Neural cell (in vitro differentiated cells): ENCODE measurements at regions not wholly inside any gene's neighbourhood (a gene's known extent, or its start where the extent isn't known, plus 50 kb on each side); places are given as distances from the start of the nearest gene placed in this dataset.

Experiments used
- H2AFZ ChIP-seq: fragments of 200-600, 300-800 bp; sonication (generic), shearing (Covaris generic); 2 replicates; pipeline ENCODE4 v1.6.0; 2014; ENCODE audit warnings: low read depth, mild to moderate bottlenecking, antibody characterized with exemption, low read length, moderate library complexity
- H3F3A ChIP-seq: fragments of 200-600 bp; shearing (Covaris generic); 2 replicates; pipeline ENCODE4 v1.6.1; 2016; ENCODE audit warnings: mild to moderate bottlenecking, moderate library complexity, mixed read lengths, antibody characterized with exemption, low read length; ENCODE audit not compliant: insufficient read depth, poor library complexity, severe bottlenecking
- H3K27ac ChIP-seq: fragments of 200-600, 300-800 bp; sonication (generic), shearing (Covaris generic); 2 replicates; pipeline ENCODE4 v1.5.1; 2014; ENCODE audit warnings: mild to moderate bottlenecking, low read length, moderate library complexity
- H3K27me3 ChIP-seq: fragments of 300-800, 200-600 bp; sonication (generic), shearing (Covaris generic); 2 replicates; pipeline ENCODE4 v1.6.0; 2014; ENCODE audit warnings: mild to moderate bottlenecking, low read depth, low read length, moderate library complexity; ENCODE audit not compliant: insufficient read depth
- H3K36me3 ChIP-seq: fragments of 300-800, 200-600 bp; sonication (generic), shearing (Covaris generic); 2 replicates; pipeline ENCODE4 v1.5.1; 2014; ENCODE audit warnings: mild to moderate bottlenecking, antibody characterized with exemption, low read length, moderate library complexity; ENCODE audit not compliant: insufficient read depth
- H3K4me2 ChIP-seq: fragments of 300-800, 200-600 bp; sonication (generic), shearing (Covaris generic); 2 replicates; pipeline ENCODE4 v1.6.0; 2014; ENCODE audit warnings: mild to moderate bottlenecking, low read length
- H3K4me3 ChIP-seq: fragments of 300-800, 200-600 bp; sonication (generic), shearing (Covaris generic); 2 replicates; pipeline ENCODE4 v1.5.1; 2014; ENCODE audit warnings: mild to moderate bottlenecking, low read length, moderate library complexity
- H3K79me2 ChIP-seq: fragments of 200-600 bp; shearing (Covaris generic); replicated peaks from 2 replicates; pipeline ENCODE4 v1.6.0; 2014; ENCODE audit warnings: mild to moderate bottlenecking, low read length, moderate library complexity; ENCODE audit not compliant: insufficient read depth
- H3K9ac ChIP-seq: fragments of 300-800, 200-600 bp; sonication (generic), shearing (Covaris generic); 2 replicates; pipeline ENCODE4 v1.6.1; 2016; ENCODE audit warnings: mild to moderate bottlenecking, low read length, mixed read lengths
- H3K9me2 ChIP-seq: fragments of 200-600 bp; shearing (Covaris generic); 2 replicates; pipeline ENCODE4 v1.6.1; 2016; ENCODE audit warnings: mild to moderate bottlenecking, low read length, mixed read lengths; ENCODE audit not compliant: insufficient read depth
- H3K9me3 ChIP-seq: fragments of 200-600, 300-800 bp; sonication (generic), shearing (Covaris generic); 2 replicates; pipeline ENCODE4 v1.6.1; 2016; ENCODE audit warnings: mild to moderate bottlenecking, mixed run types, low read length, moderate library complexity, mixed read lengths
- H4K20me1 ChIP-seq: fragments of 200-600 bp; shearing (Covaris generic); 2 replicates; pipeline ENCODE4 v1.6.1; 2016; ENCODE audit warnings: mild to moderate bottlenecking, mixed run types; ENCODE audit not compliant: insufficient read depth
- CTCF ChIP-seq: fragments of 450-650 bp; IDR thresholded peaks from 2 replicates; pipeline ENCODE4 v1.5.1; 2014; ENCODE audit warnings: antibody characterized with exemption, mild to moderate bottlenecking, moderate library complexity; ENCODE audit not compliant: poor library complexity, severe bottlenecking
- EP300 ChIP-seq: fragments of 450-650 bp; conservative IDR thresholded peaks from 2 replicates; pipeline ENCODE4 v1.6.1; 2014; ENCODE audit warnings: antibody characterized with exemption, mild to moderate bottlenecking, moderate library complexity; ENCODE audit not compliant: poor library complexity, severe bottlenecking
- EZH2 ChIP-seq: fragments of 200-600, 300-800 bp; shearing (Covaris generic), sonication (generic); IDR thresholded peaks from 2 replicates; pipeline ENCODE4 v1.6.1; 2014; ENCODE audit warnings: antibody characterized with exemption, low read length, borderline replicate concordance, mild to moderate bottlenecking; ENCODE audit not compliant: insufficient read depth, poor library complexity, severe bottlenecking
- MXI1 ChIP-seq: fragments of 450-650 bp; conservative IDR thresholded peaks from 2 replicates; pipeline ENCODE4 v1.6.1; 2014; ENCODE audit warnings: antibody characterized with exemption, mild to moderate bottlenecking; ENCODE audit not compliant: poor library complexity, severe bottlenecking
- POLR2AphosphoS5 ChIP-seq: IDR thresholded peaks from 2 replicates; pipeline ENCODE4 v1.6.1; 2012
- RAD21 ChIP-seq: fragments of 450-650 bp; conservative IDR thresholded peaks from 2 replicates; pipeline ENCODE4 v1.6.1; 2014; ENCODE audit warnings: antibody characterized with exemption, mild to moderate bottlenecking, moderate library complexity
- REST ChIP-seq: IDR thresholded peaks from 2 replicates; pipeline ENCODE4 v1.6.1; 2012; ENCODE audit warnings: borderline replicate concordance
- SMC3 ChIP-seq: fragments of 450-650 bp; conservative IDR thresholded peaks from 2 replicates; pipeline ENCODE4 v1.6.1; 2014; ENCODE audit warnings: antibody characterized with exemption, mild to moderate bottlenecking, moderate library complexity; ENCODE audit not compliant: poor library complexity
- TAF1 ChIP-seq: IDR thresholded peaks from 2 replicates; pipeline ENCODE4 v1.6.1; 2012; ENCODE audit warnings: low read depth

GRCh38 chr13:84430015-84430414 is 547.7 kb upstream of the SLITRK1 start:
- TF ChIP-seq RAD21: no peak
- TF ChIP-seq MXI1: no peak
- TF ChIP-seq EP300: no peak
- TF ChIP-seq POLR2AphosphoS5: no peak
- no peak for TF ChIP-seq TAF1
- no peak for TF ChIP-seq SMC3
- no peak for TF ChIP-seq REST
- TF ChIP-seq CTCF: no peak
- TF ChIP-seq EZH2: no peak
- no peaks in the 10 kb centered on the region for H3K79me2 ChIP-seq
- no peaks in the 10 kb centered on the region for H3K9me2 ChIP-seq
- H3K27ac ChIP-seq: no peak overlapping the region
- no peak overlapping the region for H3K4me3 ChIP-seq
- H3K9ac ChIP-seq: no peak overlapping the region
- no peak overlapping the region for H2AFZ ChIP-seq
- no peaks in the 10 kb centered on the region for H4K20me1 ChIP-seq
- no peaks in the 10 kb centered on the region for H3K9me3 ChIP-seq
- no peaks in the 10 kb centered on the region for H3K27me3 ChIP-seq
- no peak overlapping the region for H3K4me2 ChIP-seq
- no peaks in the 10 kb centered on the region for H3K36me3 ChIP-seq
- H3F3A ChIP-seq: no peaks in the 10 kb centered on the region

- no peak overlapping the region for H3K27ac ChIP-seq
- H3K9me2 ChIP-seq: no peaks in the 10 kb centered on the region
- H3K27me3 ChIP-seq: no peaks in the 10 kb centered on the region
- no peaks in the 10 kb centered on the region for H3K36me3 ChIP-seq
- H3K79me2 ChIP-seq: no peaks in the 10 kb centered on the region
- H2AFZ ChIP-seq: no peak overlapping the region
- no peak overlapping the region for H3K9ac ChIP-seq
- TF ChIP-seq EP300 (no peak), SMC3 (no peak), CTCF (no peak)
- no peak overlapping the region for H3K4me2 ChIP-seq
- no peaks in the 10 kb centered on the region for H3F3A ChIP-seq
- H3K9me3 ChIP-seq: no peaks in the 10 kb centered on the region
- no peaks in the 10 kb centered on the region for H4K20me1 ChIP-seq
- no peak overlapping the region for H3K4me3 ChIP-seq
These were observed 535.8 kb upstream of the SLITRK1 start for GRCh38 chr13:84418041-84418440.
